GM12891 (cell line): ENCODE measurements at regions not wholly inside any gene's neighbourhood (a gene's known extent, or its start where the extent isn't known, plus 50 kb on each side); places are given as distances from the start of the nearest gene placed in this dataset.

Source experiments
- POLR2A ChIP-seq: IDR thresholded peaks from 2 replicates; pipeline ENCODE4 v1.6.1; 2011; ENCODE audit warnings: low read depth, low read length, control low read depth
- POLR2AphosphoS5 ChIP-seq: IDR thresholded peaks from 2 replicates; pipeline ENCODE4 v1.6.1; 2011; ENCODE audit warnings: low read depth, low read length, control low read depth

GRCh38 chr16:17019366-17019765, 451.4 kb downstream of the XYLT1 start:
- TF ChIP-seq POLR2A (no peak), POLR2AphosphoS5 (no peak)
